ENCODE measurements at regions not wholly inside any gene's neighbourhood (a gene's known extent, or its start where the extent isn't known, plus 50 kb on each side); places are given as distances from the start of the nearest gene placed in this dataset.

GRCh38 chr2:116491292-116491691 lies 1323.2 kb upstream of the DDX18 start:
- 71% methylated on average over 11 of the region's 11 CpGs for WGBS
- Histone ChIP-seq H3K27me3 (no peaks in the 10 kb centered on the region), H3K36me3 (no peaks in the 10 kb centered on the region), H3K4me1 (no peaks in the 10 kb centered on the region), H3K4me3 (no peak overlapping the region), H3K9me3 (peaks cover 6% of the 10 kb centered on the region), H3K27ac (no peak overlapping the region)
- TF ChIP-seq CTCF (IDR thresholded peaks at IDR 0.05) (no peak), POLR2A (IDR thresholded peaks at IDR 0.05) (no peak), POLR2AphosphoS5 (IDR thresholded peaks at IDR 0.05) (no peak), EP300 (IDR thresholded peaks at IDR 0.05) (no peak)
- no peak for DNase-seq (ENCODE audit: low spot score in 2 of 2)

- H3K4me3 ChIP-seq = no peak overlapping the region
- 48% methylated on average over 5 of the region's 5 CpGs for WGBS
Observed at GRCh38 chr2:116499389-116499788, 1315.1 kb upstream of the DDX18 start.

GRCh38 chr2:116510117-116510671 lies 1304.3 kb upstream of the DDX18 start:
- H3K4me1 ChIP-seq = no peaks in the 10 kb centered on the region
- 57% methylated on average over 2 of the region's 3 CpGs for WGBS
- peaks cover 5% of the 10 kb centered on the region for H3K9me3 ChIP-seq
- H3K27ac ChIP-seq = no peak overlapping the region
- TF ChIP-seq POLR2A (IDR thresholded peaks at IDR 0.05) (no peak), EP300 (IDR thresholded peaks at IDR 0.05) (no peak), POLR2AphosphoS5 (IDR thresholded peaks at IDR 0.05) (no peak), CTCF (IDR thresholded peaks at IDR 0.05) (no peak)
- H3K27me3 ChIP-seq = no peaks in the 10 kb centered on the region
- no peaks in the 10 kb centered on the region for H3K36me3 ChIP-seq
- DNase-seq (ENCODE audit: low spot score in 2 of 2) = no peak
- H3K4me3 ChIP-seq = no peak overlapping the region

More at GRCh38 chr2:116499389-116499788, 1315.1 kb upstream of the DDX18 start:
- Histone ChIP-seq H3K9me3 (no peaks in the 10 kb centered on the region), H3K4me1 (no peaks in the 10 kb centered on the region), H3K27me3 (no peaks in the 10 kb centered on the region), H3K36me3 (no peaks in the 10 kb centered on the region), H3K27ac (no peak overlapping the region)
- no peak for TF ChIP-seq EP300 (IDR thresholded peaks at IDR 0.05)
- no peak for TF ChIP-seq POLR2A (IDR thresholded peaks at IDR 0.05)
- no peak for TF ChIP-seq POLR2AphosphoS5 (IDR thresholded peaks at IDR 0.05)
- TF ChIP-seq CTCF (IDR thresholded peaks at IDR 0.05) = no peak
- no peak for DNase-seq (ENCODE audit: low spot score in 2 of 2)

GRCh38 chr2:116511426-116511825 lies 1303.1 kb upstream of the DDX18 start:
- no peak overlapping the region for H3K4me3 ChIP-seq
- H3K27ac ChIP-seq = no peak overlapping the region
- H3K27me3 ChIP-seq = no peaks in the 10 kb centered on the region
- WGBS = 47% methylated on average over 6 of the region's 6 CpGs
- H3K4me1 ChIP-seq = no peaks in the 10 kb centered on the region
- H3K36me3 ChIP-seq = no peaks in the 10 kb centered on the region
- H3K9me3 ChIP-seq = peaks cover 5% of the 10 kb centered on the region
- no peak for DNase-seq (ENCODE audit: low spot score in 2 of 2)
- no peak for TF ChIP-seq EP300 (IDR thresholded peaks at IDR 0.05)
- no peak for TF ChIP-seq POLR2A (IDR thresholded peaks at IDR 0.05)

- no peak for DNase-seq (ENCODE audit: low spot score in 2 of 2)
- 84% methylated on average over 3 of the region's 3 CpGs for WGBS
Observed at GRCh38 chr2:116513991-116514390, 1300.5 kb upstream of the DDX18 start.

GRCh38 chr2:116517936-116518335 lies 1296.6 kb upstream of the DDX18 start:
- WGBS = 44% methylated on average over 1 of the region's 1 CpG
- Histone ChIP-seq H3K27me3 (no peaks in the 10 kb centered on the region), H3K4me1 (no peaks in the 10 kb centered on the region), H3K36me3 (no peaks in the 10 kb centered on the region), H3K27ac (no peak overlapping the region), H3K4me3 (no peak overlapping the region), H3K9me3 (no peaks in the 10 kb centered on the region)
- TF ChIP-seq POLR2A (IDR thresholded peaks at IDR 0.05) = no peak
- no peak for TF ChIP-seq EP300 (IDR thresholded peaks at IDR 0.05)
- no peak for TF ChIP-seq CTCF (IDR thresholded peaks at IDR 0.05)
- no peak for TF ChIP-seq POLR2AphosphoS5 (IDR thresholded peaks at IDR 0.05)
- DNase-seq (ENCODE audit: low spot score in 2 of 2) = no peak

More at GRCh38 chr2:116513991-116514390, 1300.5 kb upstream of the DDX18 start:
- Histone ChIP-seq H3K4me1 (no peaks in the 10 kb centered on the region), H3K9me3 (no peaks in the 10 kb centered on the region), H3K36me3 (no peaks in the 10 kb centered on the region), H3K27ac (no peak overlapping the region), H3K27me3 (no peaks in the 10 kb centered on the region), H3K4me3 (no peak overlapping the region)
- TF ChIP-seq EP300 (IDR thresholded peaks at IDR 0.05) = no peak
